Esophagus muscularis mucosa (tissue), 3 donors: ENCODE measurements at regions not wholly inside any gene's neighbourhood (a gene's known extent, or its start where the extent isn't known, plus 50 kb on each side); places are given as distances from the start of the nearest gene placed in this dataset.

Experiments used
- EP300 ChIP-seq: sonication (generic); formaldehyde crosslinking; IDR thresholded peaks from one replicate; pipeline ENCODE4 v1.6.1; 2017; ENCODE audit warnings: antibody characterized with exemption
- TF ChIP-seq, protein P1 (sequence below), 3 experiments: fragments of 200-600 bp in 2 of 3; fragments of 450-650 bp in 1 of 3; sonication (generic) in 2 of 3; IDR thresholded peaks; one replicate each; pipeline ENCODE4 v1.5.1; 2017 to 2019; ENCODE audit warnings: antibody characterized with exemption in 3 of 3, mild to moderate bottlenecking in 2 of 3, moderate library complexity in 1 of 3

DNA sequence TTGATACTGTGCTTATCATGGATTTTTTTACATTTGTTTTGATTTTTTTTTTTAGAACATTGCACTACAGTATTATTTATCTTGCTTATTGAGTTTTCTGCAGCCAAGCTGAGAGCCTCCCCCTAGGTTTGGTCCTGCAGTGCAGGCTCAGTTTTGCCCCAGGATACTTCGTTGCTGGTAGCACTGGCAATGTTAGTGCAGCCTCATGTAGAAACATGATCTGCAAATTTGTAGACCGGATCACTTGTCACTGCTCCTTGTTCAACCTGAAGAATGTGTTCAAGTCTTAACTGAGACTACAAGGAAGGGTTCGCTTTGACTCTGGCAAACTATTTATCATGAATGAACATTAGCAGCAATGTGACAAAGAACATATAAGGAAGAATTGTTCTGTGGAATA, 377.2 kb upstream of the PDE3A start:
- TF ChIP-seq, protein P1, sequence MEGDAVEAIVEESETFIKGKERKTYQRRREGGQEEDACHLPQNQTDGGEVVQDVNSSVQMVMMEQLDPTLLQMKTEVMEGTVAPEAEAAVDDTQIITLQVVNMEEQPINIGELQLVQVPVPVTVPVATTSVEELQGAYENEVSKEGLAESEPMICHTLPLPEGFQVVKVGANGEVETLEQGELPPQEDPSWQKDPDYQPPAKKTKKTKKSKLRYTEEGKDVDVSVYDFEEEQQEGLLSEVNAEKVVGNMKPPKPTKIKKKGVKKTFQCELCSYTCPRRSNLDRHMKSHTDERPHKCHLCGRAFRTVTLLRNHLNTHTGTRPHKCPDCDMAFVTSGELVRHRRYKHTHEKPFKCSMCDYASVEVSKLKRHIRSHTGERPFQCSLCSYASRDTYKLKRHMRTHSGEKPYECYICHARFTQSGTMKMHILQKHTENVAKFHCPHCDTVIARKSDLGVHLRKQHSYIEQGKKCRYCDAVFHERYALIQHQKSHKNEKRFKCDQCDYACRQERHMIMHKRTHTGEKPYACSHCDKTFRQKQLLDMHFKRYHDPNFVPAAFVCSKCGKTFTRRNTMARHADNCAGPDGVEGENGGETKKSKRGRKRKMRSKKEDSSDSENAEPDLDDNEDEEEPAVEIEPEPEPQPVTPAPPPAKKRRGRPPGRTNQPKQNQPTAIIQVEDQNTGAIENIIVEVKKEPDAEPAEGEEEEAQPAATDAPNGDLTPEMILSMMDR (IDR thresholded peaks at IDR 0.05) = no peak
- TF ChIP-seq EP300 = no peak
